GM23338 (cell line): ENCODE measurements at regions not wholly inside any gene's neighbourhood (a gene's known extent, or its start where the extent isn't known, plus 50 kb on each side); places are given as distances from the start of the nearest gene placed in this dataset.

ENCODE experiments used
- ATAC-seq: fragments of 200-7000 bp; cut with Tn5 transposase; 3 replicates; pipeline ENCODE4 v1.9.1; 2020
- DNase-seq: peaks from one replicate; pipeline ENCODE4 v3.0.0-alpha.2; 2015; ENCODE audit warnings: low spot score
- H2AFZ ChIP-seq: fragments of 200-600 bp; sonication (generic); 2 replicates; pipeline ENCODE4 v1.8.0; 2016; ENCODE audit warnings: antibody characterized with exemption, mild to moderate bottlenecking, moderate library complexity
- H3F3A ChIP-seq: fragments of 200-600 bp; sonication (generic); replicated peaks from 2 replicates; pipeline ENCODE4 v1.8.0; 2017; ENCODE audit warnings: antibody characterized with exemption, mixed run types, low read depth
- H3K27ac ChIP-seq: fragments of 200-600 bp; sonication (generic); 2 replicates; pipeline ENCODE4 v1.6.1; 2016; ENCODE audit warnings: low read depth
- H3K27me3 ChIP-seq: fragments of 200-600 bp; sonication (generic); 2 replicates; pipeline ENCODE4 v1.8.0; 2016; ENCODE audit warnings: mild to moderate bottlenecking, mixed run types, moderate library complexity; ENCODE audit not compliant: insufficient read depth
- H3K36me3 ChIP-seq: fragments of 200-600 bp; sonication (generic); 2 replicates; pipeline ENCODE4 v1.8.0; 2016; ENCODE audit warnings: mild to moderate bottlenecking; ENCODE audit not compliant: insufficient read depth
- H3K4me1 ChIP-seq: fragments of 200-600 bp; sonication (generic); 2 replicates; pipeline ENCODE4 v1.8.0; 2016; ENCODE audit warnings: mild to moderate bottlenecking, moderate library complexity; ENCODE audit not compliant: insufficient read depth
- H3K4me2 ChIP-seq: fragments of 200-600 bp; sonication (generic); 2 replicates; pipeline ENCODE4 v1.7.1; 2017; ENCODE audit warnings: mixed run types
- H3K4me3 ChIP-seq: fragments of 200-600 bp; sonication (generic); 2 replicates; pipeline ENCODE4 v1.6.1; 2016; ENCODE audit warnings: mixed run types
- H3K79me2 ChIP-seq: fragments of 200-600 bp; sonication (generic); replicated peaks from 2 replicates; pipeline ENCODE4 v1.8.0; 2017; ENCODE audit warnings: mild to moderate bottlenecking; ENCODE audit not compliant: insufficient read depth
- H3K9me2 ChIP-seq: fragments of 200-600 bp; sonication (generic); 2 replicates; pipeline ENCODE4 v1.8.0; 2017; ENCODE audit not compliant: insufficient read depth
- H4K20me1 ChIP-seq: fragments of 200-600 bp; sonication (generic); replicated peaks from 2 replicates; pipeline ENCODE4 v1.8.0; 2017; ENCODE audit warnings: mild to moderate bottlenecking; ENCODE audit not compliant: insufficient read depth
- H3K27ac Mint-ChIP-seq: 2 replicates; pipeline ENCODE4 v1.8.0; 2020; ENCODE audit warnings: inconsistent platforms, mild to moderate bottlenecking, moderate library complexity, mixed read lengths
- H3K27me3 Mint-ChIP-seq: 3 replicates; pipeline ENCODE4 v1.8.0; 2022; ENCODE audit warnings: low read depth, mild to moderate bottlenecking, moderate library complexity, mixed read lengths, inconsistent platforms; ENCODE audit not compliant: insufficient read depth, poor library complexity
- H3K36me3 Mint-ChIP-seq: 3 replicates; pipeline ENCODE4 v1.8.0; 2021; ENCODE audit warnings: low read depth, mild to moderate bottlenecking, inconsistent platforms, moderate library complexity, mixed read lengths
- H3K4me1 Mint-ChIP-seq: 3 replicates; pipeline ENCODE4 v1.8.0; 2020; ENCODE audit warnings: mild to moderate bottlenecking, inconsistent platforms, mixed read lengths
- H3K4me3 Mint-ChIP-seq: 3 replicates; pipeline ENCODE4 v1.8.0; 2021; ENCODE audit warnings: moderate library complexity, mild to moderate bottlenecking, inconsistent platforms, mixed read lengths
- H3K9me3 Mint-ChIP-seq: 3 replicates; pipeline ENCODE4 v1.8.0; 2020; ENCODE audit warnings: moderate library complexity, mild to moderate bottlenecking, inconsistent platforms, mixed read lengths
- ETS1 ChIP-seq: IDR thresholded peaks from 2 replicates; pipeline ENCODE4 v1.6.1; 2016; ENCODE audit warnings: antibody characterized with exemption
- POLR2AphosphoS5 ChIP-seq: IDR thresholded peaks from 2 replicates; pipeline ENCODE4 v1.6.1; 2016; ENCODE audit warnings: antibody characterized with exemption, low read depth
- REST ChIP-seq: IDR thresholded peaks from one replicate; pipeline ENCODE4 v1.6.1; 2018; ENCODE audit warnings: antibody characterized with exemption; ENCODE audit not compliant: unreplicated experiment
- ZNF114 ChIP-seq: fragments of 250-450 bp; sonication (Bioruptor Pico); IDR thresholded peaks from 2 replicates; pipeline ENCODE4 v1.5.0; 2020; ENCODE audit warnings: mild to moderate bottlenecking, moderate library complexity
- ZNF462 ChIP-seq: fragments of 250-450 bp; sonication (Bioruptor Pico); IDR thresholded peaks from 2 replicates; pipeline ENCODE4 v1.5.0; 2020; ENCODE audit warnings: mild to moderate bottlenecking, moderate library complexity

- TF ChIP-seq REST = no peak
- TF ChIP-seq POLR2AphosphoS5 = no peak
- TF ChIP-seq ETS1 = no peak
- TF ChIP-seq ZNF114 = no peak
- TF ChIP-seq ZNF462 (CRISPR knock-in tag) = no peak
These were observed 144.0 kb upstream of the ADAMTS3 start (continued) for GRCh38 chr4:72712997-72713396.

- Mint-ChIP-seq H3K9me3 (no peaks in the 10 kb centered on the region), H3K4me1 (peaks cover 12% of the 10 kb centered on the region; the same call in 2 of the 3 replicates)
- TF ChIP-seq ZNF462 (CRISPR knock-in tag) = no peak
These were observed 140.5 kb upstream of the ADAMTS3 start for GRCh38 chr4:72709475-72709874.

More at GRCh38 chr4:72709475-72709874, 140.5 kb upstream of the ADAMTS3 start:
- Histone ChIP-seq H3K4me3 (no peak overlapping the region), H3K4me2 (no peak overlapping the region), H2AFZ (no peak overlapping the region), H4K20me1 (no peaks in the 10 kb centered on the region), H3F3A (no peaks in the 10 kb centered on the region), H3K79me2 (no peaks in the 10 kb centered on the region), H3K27me3 (no peaks in the 10 kb centered on the region), H3K4me1 (no peaks in the 10 kb centered on the region), H3K9me2 (no peaks in the 10 kb centered on the region), H3K27ac (no peak overlapping the region), H3K36me3 (no peaks in the 10 kb centered on the region)
- H3K27me3 Mint-ChIP-seq = no peaks in the 10 kb centered on the region
- DNase-seq = no peak
- H3K36me3 Mint-ChIP-seq = no peaks in the 10 kb centered on the region
- H3K27ac Mint-ChIP-seq = no peak overlapping the region
- no peak overlapping the region for H3K4me3 Mint-ChIP-seq
- ATAC-seq = no peak
